K562 (cell line): ENCODE measurements at regions not wholly inside any gene's neighbourhood (a gene's known extent, or its start where the extent isn't known, plus 50 kb on each side); places are given as distances from the start of the nearest gene placed in this dataset.

ENCODE experiments used
- ADNP ChIP-seq: fragments of 200-800 bp; sonication (Bioruptor generic); IDR thresholded peaks from 2 replicates; pipeline ENCODE4 v1.6.1; 2016; ENCODE audit warnings: missing genetic modification characterization, missing compliant biosample characterization
- ARNT ChIP-seq, 2 experiments: fragments of 450-650 bp; IDR thresholded peaks; 2 replicates each; pipeline ENCODE4 v1.6.1; 2016; ENCODE audit warnings: mild to moderate bottlenecking in 1 of 2
- CTCF ChIP-seq, 3 experiments: IDR thresholded peaks in 2 of 3; conservative IDR thresholded peaks in 1 of 3; 2 replicates each; pipeline ENCODE4 v1.5.1; 2011 to 2012; ENCODE audit warnings: low read length in 3 of 3, mild to moderate bottlenecking in 3 of 3, control low read depth in 2 of 3, improper control_type of control experiment in 1 of 3, inconsistent platforms in 1 of 3, low read depth in 1 of 3, mixed read lengths in 1 of 3, moderate library complexity in 1 of 3; ENCODE audit not compliant: insufficient read depth in 2 of 3
- EGR1 ChIP-seq: fragments of 450-650 bp; conservative IDR thresholded peaks from 2 replicates; pipeline ENCODE4 v1.6.1; 2017; ENCODE audit warnings: mild to moderate bottlenecking
- HIVEP1 ChIP-seq: fragments of 250-450 bp; sonication (Bioruptor Pico); IDR thresholded peaks from 2 replicates; pipeline ENCODE4 v1.4.0; 2020; ENCODE audit warnings: mild to moderate bottlenecking
- HMGN3 ChIP-seq: IDR thresholded peaks from 2 replicates; pipeline ENCODE4 v1.6.1; 2011; ENCODE audit warnings: borderline replicate concordance, low read depth, mild to moderate bottlenecking, mixed read lengths, low read length; ENCODE audit not compliant: insufficient read length; ENCODE audit errors: extremely low read depth
- NFRKB ChIP-seq: fragments of 450-650 bp; IDR thresholded peaks from 2 replicates; pipeline ENCODE4 v1.6.1; 2016; ENCODE audit warnings: low read depth
- PHF21A ChIP-seq: fragments of 450-650 bp; IDR thresholded peaks from 2 replicates; pipeline ENCODE4 v1.6.1; 2017; ENCODE audit warnings: low read depth, borderline replicate concordance
- REST ChIP-seq, 2 experiments: fragments of 450-650 bp; formaldehyde crosslinking in 1 of 2; IDR thresholded peaks; 2 replicates each; pipeline versions ENCODE4 v1.4.0 to v1.6.1; 2014 to 2020; ENCODE audit warnings: mild to moderate bottlenecking in 2 of 2, borderline replicate concordance in 1 of 2, low read depth in 1 of 2
- RHOXF2B ChIP-seq: fragments of 250-450 bp; sonication (Bioruptor Pico); conservative IDR thresholded peaks from 2 replicates; pipeline ENCODE4 v1.5.1; 2021
- SMAD1 ChIP-seq: fragments of 150-350 bp; IDR thresholded peaks from 2 replicates; pipeline ENCODE4 v1.6.1; 2014; ENCODE audit warnings: low read length, low read depth; ENCODE audit not compliant: partially characterized antibody
- SMARCC2 ChIP-seq: fragments of 450-650 bp; IDR thresholded peaks from 2 replicates; pipeline ENCODE4 v1.6.1; 2017; ENCODE audit warnings: antibody characterized with exemption, moderate library complexity, mild to moderate bottlenecking, low read depth
- TFAP4 ChIP-seq: sonication (generic); formaldehyde crosslinking; IDR thresholded peaks from 2 replicates; pipeline ENCODE4 v1.8.0; 2022; ENCODE audit warnings: missing genetic modification reagents, mild to moderate bottlenecking, moderate library complexity, borderline replicate concordance
- ZNF197 ChIP-seq: fragments of 200-800 bp; sonication (Bioruptor generic); IDR thresholded peaks from 2 replicates; pipeline ENCODE4 v1.6.1; 2016; ENCODE audit warnings: low read depth, missing genetic modification characterization, missing compliant biosample characterization

- TF ChIP-seq SMARCC2, result no peak
- TF ChIP-seq RHOXF2B (CRISPR knock-in tag), result no peak
- no peak for TF ChIP-seq CTCF (IDR thresholded peaks at IDR 0.05 in 2 of 3, conservative IDR thresholded peaks at IDR 0.05 in 1 of 3; ENCODE audit: insufficient read depth in 2 of 3, low read depth in 1 of 3, low read length in 3 of 3)
- TF ChIP-seq HIVEP1, result no peak
- TF ChIP-seq PHF21A, result no peak
- no peak for TF ChIP-seq ADNP
- no peak for TF ChIP-seq SMAD1
- TF ChIP-seq NFRKB, result no peak
- TF ChIP-seq REST (IDR thresholded peaks at IDR 0.05; ENCODE audit: borderline replicate concordance), result no peak
- no peak for TF ChIP-seq REST (CRISPR knock-in tag; IDR thresholded peaks at IDR 0.05; ENCODE audit: low read depth)
- TF ChIP-seq TFAP4 (CRISPR knock-in tag), result no peak
- TF ChIP-seq EGR1, result no peak
- no peak for TF ChIP-seq HMGN3
- no peak for TF ChIP-seq ARNT (IDR thresholded peaks at IDR 0.05)
- no peak for TF ChIP-seq ZNF197 (CRISPR knock-in tag)
Observed at GRCh38 chr3:20320489-20320888, 134.5 kb upstream of the SGO1 start.
